Spinal cord (tissue), 9 donors: ENCODE measurements at regions not wholly inside any gene's neighbourhood (a gene's known extent, or its start where the extent isn't known, plus 50 kb on each side); places are given as distances from the start of the nearest gene placed in this dataset.
A peak's percentile ranks its signal among the peaks of the same experiment; 100 is the strongest.
"Not testable (repeated sequence)": the region's sequence is repeated elsewhere in the genome, so short reads cannot be mapped to it uniquely, and the experiment has no call there.

ENCODE experiments used
- DNase-seq, 6 donors: peaks; one replicate each; pipeline versions ENCODE4 v3.0.0 to v3.0.0-alpha.2; 2013 to 2015; ENCODE audit warnings: low spot score in 6 of 6, low read depth in 4 of 6
- H3K27ac ChIP-seq: one replicate; pipeline ENCODE4 v1.5.1; 2013; ENCODE audit warnings: low read depth, low read length, control low read depth
- H3K27me3 ChIP-seq: one replicate; pipeline ENCODE4 v1.6.1; 2013; ENCODE audit warnings: low read length; ENCODE audit not compliant: control insufficient read depth, insufficient read depth
- H3K36me3 ChIP-seq: one replicate; pipeline ENCODE4 v1.6.1; 2013; ENCODE audit warnings: low read length; ENCODE audit not compliant: control insufficient read depth, insufficient read depth
- H3K4me1 ChIP-seq: one replicate; pipeline ENCODE4 v1.6.1; 2013; ENCODE audit warnings: low read length; ENCODE audit not compliant: control insufficient read depth, insufficient read depth
- H3K4me3 ChIP-seq: one replicate; pipeline ENCODE4 v1.5.1; 2013; ENCODE audit warnings: low read depth, low read length, control low read depth
- H3K9me3 ChIP-seq: one replicate; pipeline ENCODE4 v1.6.1; 2013; ENCODE audit warnings: low read length; ENCODE audit not compliant: control insufficient read depth, insufficient read depth
- WGBS: methylation state at CpG from one replicate; pipeline ENCODE4 v1.1.5; 2013; ENCODE audit warnings: missing lambda C conversion rate; ENCODE audit not compliant: insufficient coverage; 5-methylcytosine and 5-hydroxymethylcytosine counted together
- donor health status: healthy.

DNA sequence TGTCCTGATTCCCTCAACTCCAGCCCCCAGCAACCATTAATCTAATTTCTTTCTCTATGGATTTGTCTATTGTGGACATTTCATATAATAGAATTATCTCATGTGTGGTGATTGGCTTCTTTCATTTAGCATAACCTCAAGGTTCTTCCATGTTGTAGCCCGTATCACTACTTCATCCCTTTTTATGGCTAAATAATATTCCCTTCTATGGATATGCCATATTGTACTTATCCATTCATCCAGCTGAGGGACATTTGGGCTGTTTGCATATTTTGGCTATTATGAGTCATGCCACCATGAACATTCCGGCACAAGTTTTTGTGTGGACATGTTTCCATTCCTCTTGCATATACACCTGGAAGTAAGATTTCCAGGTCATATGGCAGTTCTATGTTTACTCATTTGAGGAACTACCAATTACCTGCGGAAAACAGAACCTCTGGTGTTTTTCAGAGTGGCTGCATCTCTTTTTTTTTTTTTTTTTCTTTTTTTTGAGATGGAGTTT is 108.7 kb upstream of the MAP1LC3B2 start:
- no peaks in the 10 kb centered on the region for H3K36me3 ChIP-seq
- no CpG with 5 or more reads among the region's 3 CpGs for WGBS

GRCh38 chr12:116452975-116453374 is 106.2 kb upstream of the MAP1LC3B2 start:
- H3K36me3 ChIP-seq, H3K27me3 ChIP-seq, H3K9me3 ChIP-seq, H3K27ac ChIP-seq, DNase-seq, H3K4me3 ChIP-seq: not testable (repeated sequence)
- WGBS = 100% methylated on average over 2 of the region's 5 CpGs
- peaks cover 23% of the 10 kb centered on the region for H3K4me1 ChIP-seq

More for the DNA sequence above, 108.7 kb upstream of the MAP1LC3B2 start:
- DNase-seq = no peak
- Histone ChIP-seq H3K27me3 (no peaks in the 10 kb centered on the region), H3K4me1 (peaks cover 11% of the 10 kb centered on the region), H3K4me3 (no peak overlapping the region), H3K9me3 (no peaks in the 10 kb centered on the region), H3K27ac (no peak overlapping the region)

- no peaks in the 10 kb centered on the region for H3K27me3 ChIP-seq
- H3K4me3 ChIP-seq = no peak overlapping the region
- no peak overlapping the region for H3K27ac ChIP-seq
- H3K9me3 ChIP-seq = no peaks in the 10 kb centered on the region
- 92% methylated on average over 4 of the region's 6 CpGs for WGBS
- H3K4me1 ChIP-seq = peaks cover 23% of the 10 kb centered on the region
- no peaks in the 10 kb centered on the region for H3K36me3 ChIP-seq
- DNase-seq = no peak
Observed at GRCh38 chr12:116453631-116454030, 105.5 kb upstream of the MAP1LC3B2 start.

GRCh38 chr12:116454076-116454475 is 105.1 kb upstream of the MAP1LC3B2 start:
- no peak overlapping the region for H3K4me3 ChIP-seq
- H3K27me3 ChIP-seq = no peaks in the 10 kb centered on the region
- 82% methylated on average over 4 of the region's 6 CpGs for WGBS
- DNase-seq = no peak
- no peaks in the 10 kb centered on the region for H3K36me3 ChIP-seq
- H3K4me1 ChIP-seq = peaks cover 27% of the 10 kb centered on the region
- no peaks in the 10 kb centered on the region for H3K9me3 ChIP-seq
- no peak overlapping the region for H3K27ac ChIP-seq

- 31% methylated on average over 3 of the region's 7 CpGs for WGBS
- Histone ChIP-seq H3K9me3 (no peaks in the 10 kb centered on the region), H3K4me3 (peak overlapping the region; percentile 1), H3K27me3 (no peaks in the 10 kb centered on the region), H3K4me1 (peaks cover 35% of the 10 kb centered on the region), H3K27ac (peak overlapping the region; percentile 93), H3K36me3 (no peaks in the 10 kb centered on the region)
- no peak for DNase-seq
Observed at GRCh38 chr12:116454950-116455447, 104.2 kb upstream of the MAP1LC3B2 start.

GRCh38 chr12:116455540-116456329 is 103.4 kb upstream of the MAP1LC3B2 start:
- H3K4me3 ChIP-seq = peak overlapping the region; percentile 6
- H3K27ac ChIP-seq = peak overlapping the region; percentile 93
- H3K4me1 ChIP-seq = peaks cover 42% of the 10 kb centered on the region
- WGBS = 2% methylated on average over 11 of the region's 17 CpGs
- H3K9me3 ChIP-seq = no peaks in the 10 kb centered on the region
- no peaks in the 10 kb centered on the region for H3K27me3 ChIP-seq
- no peaks in the 10 kb centered on the region for H3K36me3 ChIP-seq
- peak in 5 of 6 donors; percentile 72 to 95 (median 86) for DNase-seq

- Histone ChIP-seq H3K9me3 (no peaks in the 10 kb centered on the region), H3K4me3 (peak overlapping the region; percentile 6), H3K27me3 (no peaks in the 10 kb centered on the region), H3K36me3 (no peaks in the 10 kb centered on the region), H3K4me1 (peaks cover 43% of the 10 kb centered on the region), H3K27ac (peak overlapping the region; percentile 93)
- 28% methylated on average over 7 of the region's 15 CpGs for WGBS
- peak in 1 of 6 donors; percentile 51 for DNase-seq
Observed at GRCh38 chr12:116456330-116457082, 102.7 kb upstream of the MAP1LC3B2 start.

- no peaks in the 10 kb centered on the region for H3K9me3 ChIP-seq
- no peak for DNase-seq
- no peak overlapping the region for H3K27ac ChIP-seq
- no peak overlapping the region for H3K4me3 ChIP-seq
- no peaks in the 10 kb centered on the region for H3K36me3 ChIP-seq
- peaks cover 43% of the 10 kb centered on the region for H3K4me1 ChIP-seq
- H3K27me3 ChIP-seq = no peaks in the 10 kb centered on the region
- WGBS = 96% methylated on average over 9 of the region's 12 CpGs
Observed at GRCh38 chr12:116458492-116458891, 100.7 kb upstream of the MAP1LC3B2 start.

- 66% methylated on average over 11 of the region's 21 CpGs for WGBS
- Histone ChIP-seq H3K4me1 (peaks cover 43% of the 10 kb centered on the region), H3K9me3 (no peaks in the 10 kb centered on the region), H3K36me3 (no peaks in the 10 kb centered on the region), H3K27me3 (no peaks in the 10 kb centered on the region), H3K4me3 (no peak overlapping the region), H3K27ac (no peak overlapping the region)
- peak in 1 of 6 donors; percentile 79 for DNase-seq
Observed at GRCh38 chr12:116459011-116459875, 99.9 kb upstream of the MAP1LC3B2 start.
